GM06990 (cell line): ENCODE measurements at regions not wholly inside any gene's neighbourhood (a gene's known extent, or its start where the extent isn't known, plus 50 kb on each side); places are given as distances from the start of the nearest gene placed in this dataset.

Experiments
- DNase-seq: peaks from one replicate; pipeline ENCODE4 v3.0.0-alpha.2; 2011; ENCODE audit not compliant: insufficient read length; ENCODE audit errors: extremely low read depth
- H3K27me3 ChIP-seq: replicated peaks from 2 replicates; pipeline ENCODE4 v1.6.0; 2011; ENCODE audit warnings: low read length; ENCODE audit not compliant: control insufficient read depth, insufficient read depth
- H3K36me3 ChIP-seq: 2 replicates; pipeline ENCODE4 v1.5.1; 2011; ENCODE audit warnings: low read length; ENCODE audit not compliant: control insufficient read depth, insufficient read depth
- H3K4me3 ChIP-seq: replicated peaks from 2 replicates; pipeline ENCODE4 v1.5.1; 2011; ENCODE audit warnings: low read depth, mild to moderate bottlenecking, control low read depth, low read length
- CTCF ChIP-seq: IDR thresholded peaks from 2 replicates; pipeline ENCODE4 v1.5.1; 2011; ENCODE audit warnings: low read length, control low read depth, mild to moderate bottlenecking, inconsistent platforms; ENCODE audit not compliant: insufficient read depth, poor library complexity, severe bottlenecking

- no peak for TF ChIP-seq CTCF
- H3K4me3 ChIP-seq: no peak overlapping the region
- H3K27me3 ChIP-seq: no peaks in the 10 kb centered on the region
- no peaks in the 10 kb centered on the region for H3K36me3 ChIP-seq
- DNase-seq: peak; percentile 22
Observed at GRCh38 chr6:139903411-139904157, 529.1 kb upstream of the CITED2 start.

- Histone ChIP-seq H3K36me3 (no peaks in the 10 kb centered on the region), H3K27me3 (no peaks in the 10 kb centered on the region), H3K4me3 (no peak overlapping the region)
- TF ChIP-seq CTCF: no peak
- DNase-seq: no peak
Observed at GRCh38 chr6:139895205-139895793, 520.9 kb upstream of the CITED2 start.

- Histone ChIP-seq H3K4me3 (no peak overlapping the region), H3K27me3 (no peaks in the 10 kb centered on the region), H3K36me3 (no peaks in the 10 kb centered on the region)
- DNase-seq: no peak
- TF ChIP-seq CTCF: no peak
Observed at GRCh38 chr6:139894271-139894670, 519.8 kb upstream of the CITED2 start.

GRCh38 chr6:139891471-139891870, 517.0 kb upstream of the CITED2 start:
- TF ChIP-seq CTCF: no peak
- Histone ChIP-seq H3K36me3 (no peaks in the 10 kb centered on the region), H3K27me3 (no peaks in the 10 kb centered on the region), H3K4me3 (no peak overlapping the region)
- DNase-seq: no peak

GRCh38 chr6:139888681-139889122, 514.3 kb upstream of the CITED2 start:
- no peak for DNase-seq
- no peak overlapping the region for H3K4me3 ChIP-seq
- H3K27me3 ChIP-seq: no peaks in the 10 kb centered on the region
- H3K36me3 ChIP-seq: no peaks in the 10 kb centered on the region
- no peak for TF ChIP-seq CTCF

- no peaks in the 10 kb centered on the region for H3K36me3 ChIP-seq
- no peak overlapping the region for H3K4me3 ChIP-seq
- DNase-seq: no peak
- TF ChIP-seq CTCF: no peak
- no peaks in the 10 kb centered on the region for H3K27me3 ChIP-seq
Observed at GRCh38 chr6:139887275-139887674, 512.8 kb upstream of the CITED2 start.
